H1 (cell line): ENCODE measurements at regions not wholly inside any gene's neighbourhood (a gene's known extent, or its start where the extent isn't known, plus 50 kb on each side); places are given as distances from the start of the nearest gene placed in this dataset.

Experiments
- CTCF ChIA-PET: fragments of 300-600 bp; sonication (Branson Sonifier 250); formaldehyde crosslinking; loops from one replicate; lab custom pipeline; 2021; ENCODE audit not compliant: partially characterized antibody; lab: Charles Lee
- POLR2A ChIA-PET: fragments of 300-600 bp; sonication (Branson Sonifier 250); formaldehyde crosslinking; loops from one replicate; lab custom pipeline; 2021; ENCODE audit warnings: inconsistent platforms; ENCODE audit not compliant: partially characterized antibody; lab: Charles Lee
- DNase-seq, 2 experiments: peaks; one replicate each; pipeline versions ENCODE4 v3.0.0 to v3.0.0-alpha.2; 2010 to 2022; ENCODE audit warnings: low spot score in 2 of 2, low read depth in 1 of 2, mixed read lengths in 1 of 2
- FAIRE-seq: peaks from 2 replicates; lab custom pipeline; 2011; peaks lifted over from hg19 to GRCh38; lab: Jason Lieb, UNC
- H2AFZ ChIP-seq: 2 replicates; pipeline ENCODE4 v1.8.1; 2012; ENCODE audit warnings: low read length, inconsistent platforms
- H2AK5ac ChIP-seq: 2 replicates; pipeline ENCODE4 v1.6.1; 2013; ENCODE audit warnings: low read depth, low read length
- H2BK120ac ChIP-seq: replicated peaks from 2 replicates; pipeline ENCODE3; 2013; ENCODE audit warnings: low read depth, low read length, inconsistent platforms
- H2BK12ac ChIP-seq: 2 replicates; pipeline ENCODE4 v1.6.1; 2013; ENCODE audit warnings: low read depth, low read length
- H2BK15ac ChIP-seq: 2 replicates; pipeline ENCODE4 v1.6.1; 2013; ENCODE audit warnings: low read length
- H2BK20ac ChIP-seq: 2 replicates; pipeline ENCODE4 v1.6.1; 2013; ENCODE audit warnings: low read length
- H2BK5ac ChIP-seq: 2 replicates; pipeline ENCODE4 v1.6.1; 2013; ENCODE audit warnings: low read depth, low read length
- H3K14ac ChIP-seq: 2 replicates; pipeline ENCODE4 v1.6.1; 2013; ENCODE audit warnings: inconsistent platforms; ENCODE audit not compliant: insufficient read length
- H3K18ac ChIP-seq: 2 replicates; pipeline ENCODE4 v1.6.1; 2013; ENCODE audit warnings: low read length; ENCODE audit errors: extremely low read depth
- H3K23ac ChIP-seq: 2 replicates; pipeline ENCODE4 v1.6.1; 2013; ENCODE audit warnings: inconsistent platforms; ENCODE audit not compliant: insufficient read length
- H3K23me2 ChIP-seq: 2 replicates; pipeline ENCODE4 v1.6.1; 2013; ENCODE audit warnings: low read depth, low read length
- H3K27ac ChIP-seq: 2 replicates; pipeline ENCODE4 v1.6.1; 2011; ENCODE audit warnings: low read depth, low read length, inconsistent platforms
- H3K27me3 ChIP-seq, 4 experiments: replicated peaks in 1 of 4; 1 replicate in 1 of 4; 2 replicates in 3 of 4; pipeline versions ENCODE4 v1.6.1 to v1.8.1; 2011 to 2013; ENCODE audit warnings: low read length in 3 of 4, mild to moderate bottlenecking in 3 of 4, inconsistent platforms in 2 of 4, mixed read lengths in 2 of 4, moderate library complexity in 1 of 4; ENCODE audit not compliant: control insufficient read depth in 3 of 4, insufficient read depth in 3 of 4; ENCODE audit errors: extremely low read depth in 1 of 4
- H3K36me3 ChIP-seq, 4 experiments: 2 replicates each; pipeline versions ENCODE4 v1.6.1 to v1.8.1; 2011 to 2013; ENCODE audit warnings: mild to moderate bottlenecking in 4 of 4, low read length in 3 of 4, moderate library complexity in 2 of 4, control low read depth in 1 of 4, inconsistent platforms in 1 of 4; ENCODE audit not compliant: insufficient read depth in 4 of 4, control insufficient read depth in 2 of 4
- H3K4ac ChIP-seq: replicated peaks from 2 replicates; pipeline ENCODE3; 2013; ENCODE audit warnings: low read length, low read depth, mixed read lengths, inconsistent platforms; ENCODE audit not compliant: insufficient read length
- H3K4me1 ChIP-seq, 4 experiments: replicated peaks in 1 of 4; 1 replicate in 1 of 4; 2 replicates in 3 of 4; pipeline versions ENCODE4 v1.6.1 to v1.8.1; 2011 to 2013; ENCODE audit warnings: low read length in 3 of 4, inconsistent platforms in 2 of 4, mixed read lengths in 1 of 4; ENCODE audit not compliant: insufficient read depth in 4 of 4, control insufficient read depth in 3 of 4
- H3K4me2 ChIP-seq, 2 experiments: 2 replicates each; pipeline versions ENCODE4 v1.6.1 to v1.8.1; 2011 to 2013; ENCODE audit warnings: low read depth in 2 of 2, low read length in 2 of 2, control low read depth in 1 of 2, inconsistent platforms in 1 of 2, mild to moderate bottlenecking in 1 of 2; ENCODE audit not compliant: insufficient read depth in 1 of 2
- H3K4me3 ChIP-seq, 4 experiments: fragments of 200-600, 300-600 bp in 1 of 4; sonication (generic), shearing (Covaris generic), sonication (Bioruptor Twin) in 1 of 4; 2 replicates each; pipeline versions ENCODE4 v1.5.1 to v1.8.1; 2011 to 2016; ENCODE audit warnings: low read length in 4 of 4, low read depth in 3 of 4, control low read depth in 2 of 4, inconsistent platforms in 2 of 4, mild to moderate bottlenecking in 2 of 4, mixed read lengths in 1 of 4, moderate library complexity in 1 of 4; ENCODE audit not compliant: insufficient read depth in 2 of 4; ENCODE audit errors: extremely low read depth in 1 of 4
- H3K56ac ChIP-seq: replicated peaks from 2 replicates; pipeline ENCODE3; 2013; ENCODE audit warnings: low read depth, mild to moderate bottlenecking, mixed read lengths, low read length, inconsistent platforms; ENCODE audit not compliant: insufficient read length
- H3K79me1 ChIP-seq: 2 replicates; pipeline ENCODE4 v1.6.1; 2013; ENCODE audit warnings: low read depth, low read length, control low read depth
- H3K79me2 ChIP-seq, 2 experiments: 2 replicates each; pipeline versions ENCODE4 v1.6.1 to v1.8.1; 2012 to 2013; ENCODE audit warnings: low read length in 2 of 2, mild to moderate bottlenecking in 2 of 2, inconsistent platforms in 1 of 2; ENCODE audit not compliant: insufficient read depth in 2 of 2, control insufficient read depth in 1 of 2
- H3K9ac ChIP-seq, 4 experiments: replicated peaks in 1 of 4; 1 replicate in 1 of 4; 2 replicates in 3 of 4; pipeline versions ENCODE4 v1.6.1 to v1.8.1; 2011 to 2013; ENCODE audit warnings: low read depth in 3 of 4, low read length in 3 of 4, control low read depth in 2 of 4, mild to moderate bottlenecking in 2 of 4, moderate library complexity in 2 of 4, inconsistent platforms in 1 of 4; ENCODE audit errors: extremely low read depth in 1 of 4
- H3K9me3 ChIP-seq, 2 experiments: 2 replicates each; pipeline versions ENCODE4 v1.6.1 to v1.8.1; 2012 to 2013; ENCODE audit warnings: mild to moderate bottlenecking in 2 of 2, moderate library complexity in 2 of 2, control low read depth in 1 of 2, inconsistent platforms in 1 of 2, low read depth in 1 of 2, low read length in 1 of 2, mixed read lengths in 1 of 2; ENCODE audit not compliant: insufficient read depth in 2 of 2
- H4K20me1 ChIP-seq, 2 experiments: replicated peaks in 1 of 2; 2 replicates each; pipeline versions ENCODE3 to v1.8.1; 2011 to 2013; ENCODE audit warnings: inconsistent platforms in 2 of 2, low read length in 2 of 2, mild to moderate bottlenecking in 1 of 2; ENCODE audit not compliant: insufficient read depth in 2 of 2, control insufficient read depth in 1 of 2
- H4K5ac ChIP-seq: 2 replicates; pipeline ENCODE4 v1.6.1; 2013; ENCODE audit warnings: low read length, low read depth, mixed read lengths, inconsistent platforms; ENCODE audit not compliant: insufficient read length
- H4K8ac ChIP-seq: 2 replicates; pipeline ENCODE4 v1.8.0; 2013; ENCODE audit warnings: mild to moderate bottlenecking, moderate library complexity, low read length, inconsistent platforms; ENCODE audit not compliant: insufficient read depth; ENCODE audit errors: extremely low read depth
- H4K91ac ChIP-seq: replicated peaks from 2 replicates; pipeline ENCODE3; 2013; ENCODE audit warnings: low read length, mixed read lengths, inconsistent platforms; ENCODE audit not compliant: insufficient read length
- CEBPB ChIP-seq: IDR thresholded peaks from 2 replicates; pipeline ENCODE4 v1.6.1; 2012; ENCODE audit warnings: low read depth, low read length
- CHD2 ChIP-seq: IDR thresholded peaks from 2 replicates; pipeline ENCODE4 v1.6.1; 2012; ENCODE audit warnings: low read length, improper control_type of control experiment
- GTF2F1 ChIP-seq: IDR thresholded peaks from 2 replicates; pipeline ENCODE4 v1.6.1; 2012; ENCODE audit warnings: low read depth, low read length, improper control_type of control experiment, borderline replicate concordance
- MAFK ChIP-seq: IDR thresholded peaks from 2 replicates; pipeline ENCODE4 v1.6.1; 2012; ENCODE audit warnings: low read depth, mild to moderate bottlenecking, improper control_type of control experiment, low read length
- POU5F1 ChIP-seq: IDR thresholded peaks from 2 replicates; pipeline ENCODE4 v1.6.1; 2011; ENCODE audit warnings: low read depth, mild to moderate bottlenecking, low read length, moderate library complexity
- RBBP5 ChIP-seq: IDR thresholded peaks from 2 replicates; pipeline ENCODE4 v1.7.1; 2012; ENCODE audit warnings: low read depth, mild to moderate bottlenecking, inconsistent platforms, low read length, moderate library complexity, borderline replicate concordance
- RFX5 ChIP-seq: IDR thresholded peaks from 2 replicates; pipeline ENCODE4 v1.6.1; 2011; ENCODE audit warnings: low read depth, low read length, improper control_type of control experiment, borderline replicate concordance
- SAP30 ChIP-seq: fragments of 300-600 bp; sonication (generic); IDR thresholded peaks from 2 replicates; pipeline ENCODE4 v1.7.1; 2012; ENCODE audit warnings: low read length, moderate library complexity, mild to moderate bottlenecking, inconsistent platforms; ENCODE audit not compliant: insufficient read depth, insufficient replicate concordance
- SRF ChIP-seq: IDR thresholded peaks from 2 replicates; pipeline ENCODE4 v1.6.1; 2011; ENCODE audit warnings: mild to moderate bottlenecking, low read depth, low read length, moderate library complexity
- SUZ12 ChIP-seq: fragments of 200-600 bp; sonication (generic); IDR thresholded peaks from 2 replicates; pipeline ENCODE4 v1.6.1; 2012; ENCODE audit warnings: mild to moderate bottlenecking, inconsistent platforms, low read length, moderate library complexity, mixed read lengths
- TAF1 ChIP-seq: IDR thresholded peaks from 2 replicates; pipeline ENCODE4 v1.6.1; 2011; ENCODE audit warnings: mild to moderate bottlenecking, low read depth, low read length
- TCF12 ChIP-seq: IDR thresholded peaks from 2 replicates; pipeline ENCODE4 v1.6.1; 2011; ENCODE audit warnings: low read depth, mild to moderate bottlenecking, low read length
- WGBS, 2 experiments: shearing (Covaris generic) in 1 of 2; methylation state at CpG; one replicate each; pipeline versions ENCODE4 v1.1.6 to v1.1.7; 2013 to 2015; ENCODE audit warnings: low lambda C conversion rate in 2 of 2, mixed read lengths in 2 of 2, inconsistent platforms in 1 of 2, low coverage in 1 of 2, missing lambda C conversion rate in 1 of 2; ENCODE audit not compliant: insufficient replicate concordance in 2 of 2, insufficient coverage in 1 of 2, insufficient read length in 1 of 2; ENCODE audit errors: extremely low coverage in 1 of 2, missing lambda C conversion rate in 1 of 2; 5-methylcytosine and 5-hydroxymethylcytosine counted together
- TF ChIP-seq, protein P1 (sequence below): IDR thresholded peaks from 2 replicates; pipeline ENCODE4 v1.6.1; 2012; ENCODE audit warnings: low read length, inconsistent platforms
- TF ChIP-seq, protein P2 (sequence below): IDR thresholded peaks from 2 replicates; pipeline ENCODE4 v1.6.1; 2012; ENCODE audit warnings: inconsistent platforms

DNA sequence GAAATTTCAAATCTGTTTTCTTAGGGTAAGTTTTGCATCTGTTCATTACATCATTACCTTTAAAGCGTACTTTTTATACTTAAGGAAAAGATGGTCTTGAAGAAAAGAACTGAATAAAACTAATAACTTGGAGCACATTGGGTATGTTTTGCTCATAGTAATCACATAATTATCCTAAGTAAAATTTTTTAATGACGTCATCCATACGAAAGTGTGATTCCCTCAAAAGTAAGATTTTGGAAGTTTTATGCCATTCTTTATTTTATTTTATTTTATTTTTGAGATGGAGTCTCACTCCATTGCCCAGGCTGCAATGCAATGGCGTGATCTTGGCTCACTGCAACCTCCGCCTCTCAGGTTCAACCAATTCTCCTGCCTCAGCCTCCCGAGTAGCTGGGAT lies 1516.6 kb upstream of the TENM3 start:
- no peak overlapping the region for H2AK5ac ChIP-seq
- no peaks in the 10 kb centered on the region for H4K20me1 ChIP-seq
- H2BK5ac ChIP-seq, result no peak overlapping the region
- H3K79me1 ChIP-seq, result no peaks in the 10 kb centered on the region
- 89% methylated on average over 6 of the region's 6 CpGs; no CpG with 5 or more reads in 1 of the 2 experiments for WGBS, 2 experiments
- no peak overlapping the region for H2BK12ac ChIP-seq
- ChIA-PET CTCF (no interaction called here), POLR2A (no interaction called here)
- no peaks in the 10 kb centered on the region for H3K79me2 ChIP-seq
- FAIRE-seq, result no peak
- H2BK15ac ChIP-seq, result no peak overlapping the region
- no peak overlapping the region for H2AFZ ChIP-seq
- H3K23me2 ChIP-seq, result no peaks in the 10 kb centered on the region; the same call in 1 of the 2 replicates
- H3K18ac ChIP-seq, result no peak overlapping the region
- no peak overlapping the region for H3K4ac ChIP-seq
- H3K14ac ChIP-seq, result no peak overlapping the region
- H3K4me1 ChIP-seq, result no peaks in the 10 kb centered on the region
- no peak overlapping the region for H3K4me2 ChIP-seq
- H4K91ac ChIP-seq, result no peak overlapping the region
- no peak overlapping the region for H4K5ac ChIP-seq
- H4K8ac ChIP-seq, result no peak overlapping the region
- no peaks in the 10 kb centered on the region for H3K36me3 ChIP-seq
- no peak overlapping the region for H3K27ac ChIP-seq
- no peak overlapping the region for H3K9ac ChIP-seq
- no peak overlapping the region for H3K4me3 ChIP-seq
- H3K23ac ChIP-seq, result no peak overlapping the region
- H3K56ac ChIP-seq, result no peak overlapping the region
- H3K9me3 ChIP-seq, result no peaks in the 10 kb centered on the region
- no peak for DNase-seq
- no peak overlapping the region for H2BK20ac ChIP-seq
- no peak overlapping the region for H2BK120ac ChIP-seq
- no peaks in the 10 kb centered on the region for H3K27me3 ChIP-seq
- TF ChIP-seq TCF12 (no peak), SUZ12 (no peak), RFX5 (no peak), TAF1 (no peak), MAFK (no peak), CEBPB (no peak), SAP30 (no peak), POU5F1 (no peak), CHD2 (no peak), SRF (no peak), GTF2F1 (no peak), RBBP5 (no peak)
- TF ChIP-seq, protein P1, sequence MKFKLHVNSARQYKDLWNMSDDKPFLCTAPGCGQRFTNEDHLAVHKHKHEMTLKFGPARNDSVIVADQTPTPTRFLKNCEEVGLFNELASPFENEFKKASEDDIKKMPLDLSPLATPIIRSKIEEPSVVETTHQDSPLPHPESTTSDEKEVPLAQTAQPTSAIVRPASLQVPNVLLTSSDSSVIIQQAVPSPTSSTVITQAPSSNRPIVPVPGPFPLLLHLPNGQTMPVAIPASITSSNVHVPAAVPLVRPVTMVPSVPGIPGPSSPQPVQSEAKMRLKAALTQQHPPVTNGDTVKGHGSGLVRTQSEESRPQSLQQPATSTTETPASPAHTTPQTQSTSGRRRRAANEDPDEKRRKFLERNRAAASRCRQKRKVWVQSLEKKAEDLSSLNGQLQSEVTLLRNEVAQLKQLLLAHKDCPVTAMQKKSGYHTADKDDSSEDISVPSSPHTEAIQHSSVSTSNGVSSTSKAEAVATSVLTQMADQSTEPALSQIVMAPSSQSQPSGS, result no peak
- TF ChIP-seq, protein P2, sequence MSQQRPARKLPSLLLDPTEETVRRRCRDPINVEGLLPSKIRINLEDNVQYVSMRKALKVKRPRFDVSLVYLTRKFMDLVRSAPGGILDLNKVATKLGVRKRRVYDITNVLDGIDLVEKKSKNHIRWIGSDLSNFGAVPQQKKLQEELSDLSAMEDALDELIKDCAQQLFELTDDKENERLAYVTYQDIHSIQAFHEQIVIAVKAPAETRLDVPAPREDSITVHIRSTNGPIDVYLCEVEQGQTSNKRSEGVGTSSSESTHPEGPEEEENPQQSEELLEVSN, result no peak
